ENCODE measurements at regions not wholly inside any gene's neighbourhood (a gene's known extent, or its start where the extent isn't known, plus 50 kb on each side); places are given as distances from the start of the nearest gene placed in this dataset.

DNA sequence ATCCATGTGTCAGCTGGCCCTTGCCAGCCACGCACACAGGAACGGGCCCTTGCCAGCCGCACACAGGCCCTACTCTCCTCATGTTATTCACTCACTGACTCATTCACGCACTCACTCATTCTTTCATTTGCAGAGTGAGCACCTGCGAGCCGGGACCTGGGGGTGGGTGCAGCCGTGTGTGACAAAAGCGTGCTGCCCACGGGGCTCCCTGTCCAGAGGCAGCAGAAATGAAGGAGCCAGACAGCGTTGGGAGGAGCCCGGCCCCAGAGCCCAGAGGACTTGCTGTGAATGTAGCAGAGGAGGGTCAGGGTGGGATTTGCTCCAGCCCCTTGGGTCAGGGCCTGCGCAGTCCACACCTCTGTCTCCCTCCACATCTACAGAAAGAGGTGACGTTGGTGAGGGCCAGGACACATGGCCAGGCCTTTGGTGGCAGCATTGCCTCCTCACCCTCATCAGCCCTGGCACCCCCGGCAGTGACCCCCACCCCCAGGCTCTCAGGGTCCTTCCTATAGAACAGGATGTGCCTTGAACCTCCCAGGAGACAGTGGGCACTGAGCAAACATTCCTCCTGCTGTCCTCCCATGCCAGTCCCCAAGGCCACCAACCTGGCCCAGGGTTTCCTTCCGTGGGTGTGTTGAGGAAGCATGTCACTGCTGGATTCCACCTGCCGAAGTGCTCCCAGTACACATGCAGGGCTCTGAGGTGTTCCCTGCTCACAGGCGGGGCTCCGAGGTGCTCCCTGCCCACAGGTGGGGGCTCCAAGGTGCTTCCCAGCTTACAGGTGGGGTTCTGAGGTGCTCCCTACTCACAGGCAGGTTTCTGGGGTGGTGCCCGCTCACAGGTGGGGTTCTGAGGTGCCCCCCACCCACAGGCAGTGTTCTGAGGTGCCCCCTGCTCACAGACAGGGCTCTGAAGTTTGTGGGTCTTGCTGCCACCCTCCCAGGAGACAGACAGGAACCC lies 105.7 kb downstream of the HMX1 start:
- H3K27ac ChIP-seq (ENCODE audit: low read length): no peak overlapping the region
- Mint-ChIP-seq H3K4me3 (no peak overlapping the region), H3K36me3 (no peaks in the 10 kb centered on the region), H3K4me1 (no peaks in the 10 kb centered on the region), H3K27ac (no peak overlapping the region), H3K9me3 (no peaks in the 10 kb centered on the region), H3K27me3 (peaks cover 0 to 2% of the 10 kb centered on the region in 2 donors)
- no peak overlapping the region for H3K4me3 ChIP-seq (ENCODE audit: control insufficient read depth in 1 of 2, extremely low read depth in 1 of 2, low read length in 1 of 2)
- peaks cover 0 to 11% of the 10 kb centered on the region in 2 experiments for H3K27me3 ChIP-seq (replicated peaks in 1 of 2; ENCODE audit: control insufficient read depth in 2 of 2, extremely low read depth in 1 of 2, insufficient read depth in 2 of 2, low read length in 1 of 2)
- 77% methylated on average over 12 of the region's 19 CpGs for WGBS (ENCODE audit: insufficient coverage)
- DNase-seq (peak in 1 of 35 experiments; percentile 1), ATAC-seq (replicated peaks in 1 of 4) (peak in 1 of 4 experiments; percentile 12)
- no peaks in the 10 kb centered on the region for H3K36me3 ChIP-seq (ENCODE audit: control insufficient read depth in 2 of 2, extremely low read depth in 1 of 2, insufficient read depth in 1 of 2, low read length in 1 of 2)
- ChIA-PET POLR2A (no interaction called here), CTCF (no interaction called here)
- no peaks in the 10 kb centered on the region for H3K9me3 ChIP-seq
- H3K4me1 ChIP-seq (ENCODE audit: control insufficient read depth in 1 of 2, extremely low read depth in 1 of 2, insufficient read depth in 2 of 2, low read length in 2 of 2): no peaks in the 10 kb centered on the region

DNA sequence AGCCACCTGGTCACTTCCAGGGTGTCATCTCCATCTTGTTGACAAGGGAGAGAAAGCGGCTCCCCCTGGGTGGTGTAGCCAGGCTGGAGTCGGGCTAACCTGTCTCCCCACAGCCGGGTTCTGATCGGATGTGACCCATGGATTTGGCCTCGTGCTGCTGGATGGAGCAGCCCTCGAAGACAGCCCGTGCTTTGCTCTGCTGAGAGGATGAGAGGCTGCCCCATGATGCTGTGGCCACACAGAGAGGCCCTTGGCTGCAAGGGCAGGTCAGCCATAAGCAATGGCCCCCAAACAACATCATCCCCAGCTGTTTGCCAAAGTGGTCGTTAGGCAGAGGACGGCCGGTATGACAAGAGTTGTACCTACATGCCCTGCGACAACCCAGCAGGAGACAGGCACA lies 106.6 kb downstream of the HMX1 start:
- Mint-ChIP-seq H3K36me3 (no peaks in the 10 kb centered on the region), H3K27ac (no peak overlapping the region), H3K4me1 (no peaks in the 10 kb centered on the region), H3K4me3 (no peak overlapping the region), H3K27me3 (peaks cover 0 to 2% of the 10 kb centered on the region in 2 donors), H3K9me3 (no peaks in the 10 kb centered on the region)
- no peaks in the 10 kb centered on the region for H3K9me3 ChIP-seq
- H3K27me3 ChIP-seq (replicated peaks in 1 of 2; ENCODE audit: control insufficient read depth in 2 of 2, extremely low read depth in 1 of 2, insufficient read depth in 2 of 2, low read length in 1 of 2): peaks cover 0 to 13% of the 10 kb centered on the region in 2 experiments
- ATAC-seq (replicated peaks in 1 of 4): no peak
- ChIA-PET POLR2A (no interaction called here), CTCF (no interaction called here)
- DNase-seq: no peak
- H3K36me3 ChIP-seq (ENCODE audit: control insufficient read depth in 2 of 2, extremely low read depth in 1 of 2, insufficient read depth in 1 of 2, low read length in 1 of 2): no peaks in the 10 kb centered on the region
- no peak overlapping the region for H3K4me3 ChIP-seq (ENCODE audit: control insufficient read depth in 1 of 2, extremely low read depth in 1 of 2, low read length in 1 of 2)
- H3K4me1 ChIP-seq (ENCODE audit: control insufficient read depth in 1 of 2, extremely low read depth in 1 of 2, insufficient read depth in 2 of 2, low read length in 2 of 2): no peaks in the 10 kb centered on the region
- no peak overlapping the region for H3K27ac ChIP-seq (ENCODE audit: low read length)
- WGBS (ENCODE audit: insufficient coverage): 89% methylated on average over 11 of the region's 11 CpGs

DNA sequence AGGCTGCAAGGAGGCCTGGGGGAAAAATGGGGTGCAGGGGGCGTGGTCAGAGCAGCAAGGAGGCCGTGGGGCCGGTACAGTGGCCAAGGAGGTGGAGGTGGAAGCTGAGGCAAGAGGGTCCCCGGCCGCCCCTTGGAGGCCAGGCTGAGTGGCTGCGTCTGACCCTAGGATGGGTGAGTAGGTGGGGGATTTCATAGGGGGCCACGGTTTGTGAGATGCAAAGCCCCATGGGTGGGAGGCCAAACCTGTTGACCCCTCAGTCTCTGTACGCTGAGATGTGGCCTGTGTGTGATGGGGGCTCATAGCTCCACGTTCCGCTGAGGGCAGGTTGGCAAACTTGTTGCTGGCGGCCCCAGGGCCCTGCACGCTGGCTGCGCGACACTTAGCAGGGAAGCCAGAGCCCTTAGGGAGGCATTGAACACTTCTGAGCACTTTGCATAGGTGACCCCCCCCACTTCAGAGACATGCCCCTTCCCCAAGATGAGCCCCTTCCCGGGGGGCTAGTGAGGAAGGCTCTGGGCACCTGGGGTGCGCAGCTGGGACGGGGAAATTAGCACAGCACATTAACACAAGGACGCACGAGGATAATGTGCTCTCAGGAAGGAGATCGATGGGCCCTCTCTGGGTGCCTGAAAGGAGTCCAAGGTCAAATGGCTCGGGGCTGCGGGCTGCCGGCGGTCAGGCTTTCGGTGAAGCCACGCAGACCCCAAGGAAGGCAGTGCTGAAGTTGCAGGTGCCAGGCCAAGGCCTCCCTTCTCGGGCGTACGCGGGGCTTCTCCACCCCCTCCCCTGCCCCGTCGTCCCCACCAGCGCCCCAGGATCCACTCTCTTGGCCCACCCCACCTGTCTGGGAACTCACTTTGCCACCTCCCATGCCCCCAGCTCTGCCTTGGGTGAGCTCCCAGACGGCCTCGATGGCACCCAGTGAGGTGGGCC lies 107.4 kb downstream of the HMX1 start:
- H3K4me1 ChIP-seq (ENCODE audit: control insufficient read depth in 1 of 2, extremely low read depth in 1 of 2, insufficient read depth in 2 of 2, low read length in 2 of 2): no peaks in the 10 kb centered on the region
- H3K36me3 Mint-ChIP-seq: no peaks in the 10 kb centered on the region
- no peak overlapping the region for H3K4me3 ChIP-seq (ENCODE audit: control insufficient read depth in 1 of 2, extremely low read depth in 1 of 2, low read length in 1 of 2)
- DNase-seq: peak in 1 of 35 experiments; percentile 1
- H3K4me1 Mint-ChIP-seq: no peaks in the 10 kb centered on the region
- no peak for ATAC-seq (replicated peaks in 1 of 4)
- 76% methylated on average over 33 of the region's 35 CpGs for WGBS (ENCODE audit: insufficient coverage)
- H3K27ac ChIP-seq (ENCODE audit: low read length): no peak overlapping the region
- no peak overlapping the region for H3K4me3 Mint-ChIP-seq
- ChIA-PET POLR2A (no interaction called here), CTCF (no interaction called here)
- peaks cover 0 to 2% of the 10 kb centered on the region in 2 donors for H3K27me3 Mint-ChIP-seq
- H3K36me3 ChIP-seq (ENCODE audit: control insufficient read depth in 2 of 2, extremely low read depth in 1 of 2, insufficient read depth in 1 of 2, low read length in 1 of 2): no peaks in the 10 kb centered on the region
- H3K9me3 Mint-ChIP-seq: no peaks in the 10 kb centered on the region
- H3K9me3 ChIP-seq: no peaks in the 10 kb centered on the region
- H3K27ac Mint-ChIP-seq: no peak overlapping the region
- H3K27me3 ChIP-seq (replicated peaks in 1 of 2; ENCODE audit: control insufficient read depth in 2 of 2, extremely low read depth in 1 of 2, insufficient read depth in 2 of 2, low read length in 1 of 2): peaks cover 0 to 13% of the 10 kb centered on the region in 2 experiments

DNA sequence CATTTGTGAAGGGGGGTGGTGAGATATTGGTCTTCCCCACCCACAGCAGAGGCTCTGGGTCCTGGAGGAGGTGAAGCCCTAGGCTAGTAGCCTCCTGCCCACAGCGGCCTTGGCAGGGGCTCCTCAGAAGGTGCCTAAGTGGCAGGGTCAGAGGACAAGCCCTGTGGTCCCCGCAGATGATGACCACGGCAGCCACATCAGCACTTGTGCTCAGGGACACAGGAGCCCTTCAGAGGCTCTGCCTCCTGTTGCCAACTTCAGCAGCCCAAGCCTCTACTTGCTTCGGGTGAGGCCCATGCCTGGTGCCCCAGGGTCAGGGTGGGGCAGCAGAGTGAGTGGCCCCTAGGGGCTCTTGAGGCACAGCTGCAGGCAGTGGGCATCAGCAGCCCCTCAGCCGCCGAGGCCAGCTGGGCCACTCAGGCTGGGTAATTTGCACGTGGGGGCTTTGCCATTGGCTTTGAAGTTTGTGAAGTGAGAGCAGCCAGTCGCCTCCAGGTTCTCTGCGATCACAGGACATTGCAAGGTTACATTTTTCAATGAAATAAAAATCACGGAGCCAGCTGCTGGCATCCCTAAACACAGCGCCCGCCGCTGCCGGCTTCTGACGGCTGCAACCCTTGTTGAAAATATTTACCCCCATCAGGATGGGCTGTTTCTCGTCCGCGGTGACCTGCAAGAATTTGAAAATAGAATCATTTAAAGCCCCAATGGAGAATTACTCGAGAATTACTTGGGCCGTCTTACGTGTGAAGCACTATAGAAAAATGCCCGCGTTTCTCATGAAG lies 108.5 kb downstream of the HMX1 start:
- no peaks in the 10 kb centered on the region for H3K4me1 ChIP-seq (ENCODE audit: control insufficient read depth in 1 of 2, extremely low read depth in 1 of 2, insufficient read depth in 2 of 2, low read length in 2 of 2)
- H3K4me3 Mint-ChIP-seq: no peak overlapping the region
- ATAC-seq (replicated peaks in 1 of 4): no peak
- WGBS (ENCODE audit: insufficient coverage): 85% methylated on average over 18 of the region's 23 CpGs
- H3K27ac ChIP-seq (ENCODE audit: low read length): no peak overlapping the region
- peaks cover 0 to 2% of the 10 kb centered on the region in 2 donors for H3K27me3 Mint-ChIP-seq
- no peaks in the 10 kb centered on the region for H3K9me3 ChIP-seq
- peaks cover 0 to 13% of the 10 kb centered on the region in 2 experiments for H3K27me3 ChIP-seq (replicated peaks in 1 of 2; ENCODE audit: control insufficient read depth in 2 of 2, extremely low read depth in 1 of 2, insufficient read depth in 2 of 2, low read length in 1 of 2)
- H3K4me3 ChIP-seq (ENCODE audit: control insufficient read depth in 1 of 2, extremely low read depth in 1 of 2, low read length in 1 of 2): no peak overlapping the region
- ChIA-PET POLR2A (no interaction called here), CTCF (no interaction called here)
- H3K9me3 Mint-ChIP-seq: no peaks in the 10 kb centered on the region
- DNase-seq: no peak
- H3K36me3 Mint-ChIP-seq: no peaks in the 10 kb centered on the region
- H3K36me3 ChIP-seq (ENCODE audit: control insufficient read depth in 2 of 2, extremely low read depth in 1 of 2, insufficient read depth in 1 of 2, low read length in 1 of 2): no peaks in the 10 kb centered on the region
- no peaks in the 10 kb centered on the region for H3K4me1 Mint-ChIP-seq
- no peak overlapping the region for H3K27ac Mint-ChIP-seq

DNA sequence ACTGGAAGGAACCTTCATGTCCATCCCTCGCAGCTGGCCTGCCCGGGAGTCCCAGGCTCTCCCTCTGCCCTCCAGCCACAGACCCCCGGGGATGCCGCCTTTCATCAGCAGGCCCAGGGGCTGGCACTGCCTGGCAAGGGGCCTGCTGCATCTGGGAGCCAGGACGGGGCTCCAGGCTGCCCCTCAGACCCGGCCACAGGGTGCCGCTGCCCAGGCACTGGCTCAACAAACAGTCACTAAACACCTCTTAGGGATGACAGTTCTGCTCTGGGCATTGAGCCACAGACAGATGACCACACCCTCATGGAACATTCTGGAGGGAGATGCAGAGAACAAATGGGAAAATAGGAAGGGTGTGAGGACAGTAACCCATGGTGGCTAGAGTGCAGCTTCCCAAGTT lies 109.3 kb downstream of the HMX1 start:
- H3K4me3 Mint-ChIP-seq: no peak overlapping the region
- POLR2A ChIA-PET: no interaction called here
- DNase-seq: no peak
- CTCF ChIA-PET: no interaction called here
- H3K27ac ChIP-seq (ENCODE audit: low read length): no peak overlapping the region
- 62% methylated on average over 2 of the region's 7 CpGs for WGBS (ENCODE audit: insufficient coverage)
- no peaks in the 10 kb centered on the region for H3K9me3 Mint-ChIP-seq
- no peak overlapping the region for H3K27ac Mint-ChIP-seq
- H3K27me3 ChIP-seq (replicated peaks in 1 of 2; ENCODE audit: control insufficient read depth in 2 of 2, extremely low read depth in 1 of 2, insufficient read depth in 2 of 2, low read length in 1 of 2): peaks cover 0 to 13% of the 10 kb centered on the region in 2 experiments
- no peaks in the 10 kb centered on the region for H3K36me3 Mint-ChIP-seq
- H3K9me3 ChIP-seq: no peaks in the 10 kb centered on the region
- H3K4me1 ChIP-seq (ENCODE audit: control insufficient read depth in 1 of 2, extremely low read depth in 1 of 2, insufficient read depth in 2 of 2, low read length in 2 of 2): no peaks in the 10 kb centered on the region
- no peaks in the 10 kb centered on the region for H3K4me1 Mint-ChIP-seq
- no peaks in the 10 kb centered on the region for H3K36me3 ChIP-seq (ENCODE audit: control insufficient read depth in 2 of 2, extremely low read depth in 1 of 2, insufficient read depth in 1 of 2, low read length in 1 of 2)
- peaks cover 0 to 2% of the 10 kb centered on the region in 2 donors for H3K27me3 Mint-ChIP-seq
- no peak for ATAC-seq (replicated peaks in 1 of 4)
- no peak overlapping the region for H3K4me3 ChIP-seq (ENCODE audit: control insufficient read depth in 1 of 2, extremely low read depth in 1 of 2, low read length in 1 of 2)

DNA sequence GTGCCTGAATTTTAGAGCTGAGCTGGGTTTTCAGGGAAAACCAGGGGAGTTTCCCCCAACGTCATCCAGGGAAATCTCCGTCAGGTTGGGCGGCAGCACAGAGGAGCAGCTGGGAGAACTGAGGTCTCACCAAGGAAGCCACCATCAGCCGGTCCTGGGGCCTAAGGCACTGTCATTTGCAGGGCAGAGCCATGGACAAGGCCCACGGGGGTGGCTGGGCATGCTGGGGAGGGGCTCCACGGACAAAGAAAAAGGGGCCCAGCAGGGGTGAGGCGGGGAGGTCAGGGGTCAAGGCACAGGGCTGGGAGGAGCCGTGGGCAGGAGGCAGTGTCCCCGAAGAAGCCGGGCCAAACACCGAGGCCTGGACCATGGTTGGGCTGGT lies 109.8 kb downstream of the HMX1 start:
- H3K4me1 Mint-ChIP-seq: no peaks in the 10 kb centered on the region
- ATAC-seq (replicated peaks in 1 of 4) (no peak), DNase-seq (no peak)
- no peaks in the 10 kb centered on the region for H3K9me3 Mint-ChIP-seq
- peaks cover 0 to 2% of the 10 kb centered on the region in 2 donors for H3K27me3 Mint-ChIP-seq
- H3K27ac ChIP-seq (ENCODE audit: low read length): no peak overlapping the region
- peaks cover 0 to 13% of the 10 kb centered on the region in 2 experiments for H3K27me3 ChIP-seq (replicated peaks in 1 of 2; ENCODE audit: control insufficient read depth in 2 of 2, extremely low read depth in 1 of 2, insufficient read depth in 2 of 2, low read length in 1 of 2)
- no peaks in the 10 kb centered on the region for H3K36me3 ChIP-seq (ENCODE audit: control insufficient read depth in 2 of 2, extremely low read depth in 1 of 2, insufficient read depth in 1 of 2, low read length in 1 of 2)
- no peak overlapping the region for H3K4me3 ChIP-seq (ENCODE audit: control insufficient read depth in 1 of 2, extremely low read depth in 1 of 2, low read length in 1 of 2)
- H3K36me3 Mint-ChIP-seq: no peaks in the 10 kb centered on the region
- no peaks in the 10 kb centered on the region for H3K9me3 ChIP-seq
- H3K27ac Mint-ChIP-seq: no peak overlapping the region
- ChIA-PET CTCF (no interaction called here), POLR2A (no interaction called here)
- H3K4me1 ChIP-seq (ENCODE audit: control insufficient read depth in 1 of 2, extremely low read depth in 1 of 2, insufficient read depth in 2 of 2, low read length in 2 of 2): no peaks in the 10 kb centered on the region
- 67% methylated on average over 10 of the region's 11 CpGs for WGBS (ENCODE audit: insufficient coverage)
- no peak overlapping the region for H3K4me3 Mint-ChIP-seq
